DND-41 (cell line): ENCODE measurements at regions not wholly inside any gene's neighbourhood (a gene's known extent, or its start where the extent isn't known, plus 50 kb on each side); places are given as distances from the start of the nearest gene placed in this dataset.

Experiments used
- ATAC-seq: fragments of 200-7000 bp; cut with Tn5 transposase; 3 replicates; pipeline ENCODE4 v1.9.1; 2021; ENCODE audit warnings: low read depth; ENCODE audit not compliant: insufficient read depth
- DNase-seq: peaks from one replicate; pipeline ENCODE4 v3.0.0-alpha.2; 2020
- H2AFZ ChIP-seq: 2 replicates; pipeline ENCODE4 v1.6.0; 2012; ENCODE audit warnings: low read depth, low read length
- H3K27ac ChIP-seq: 2 replicates; pipeline ENCODE4 v1.5.1; 2012; ENCODE audit warnings: low read length, inconsistent platforms
- H3K27me3 ChIP-seq: fragments of 200-600 bp; sonication (generic); 2 replicates; pipeline ENCODE4 v1.6.0; 2012; ENCODE audit warnings: low read length, mild to moderate bottlenecking, inconsistent platforms; ENCODE audit not compliant: insufficient read depth, poor library complexity
- H3K36me3 ChIP-seq: 2 replicates; pipeline ENCODE4 v1.5.1; 2012; ENCODE audit warnings: low read length, inconsistent platforms; ENCODE audit not compliant: insufficient read depth
- H3K4me1 ChIP-seq: 2 replicates; pipeline ENCODE4 v1.5.1; 2012; ENCODE audit warnings: mild to moderate bottlenecking, low read length; ENCODE audit not compliant: insufficient read depth
- H3K4me2 ChIP-seq: 2 replicates; pipeline ENCODE4 v1.6.0; 2012; ENCODE audit warnings: mild to moderate bottlenecking, moderate library complexity, low read length, inconsistent platforms; ENCODE audit not compliant: insufficient read depth
- H3K4me3 ChIP-seq, 2 experiments: fragments of 200-600 bp in 1 of 2; shearing (Covaris generic) in 1 of 2; 2 replicates each; pipeline ENCODE4 v1.5.1; 2012 to 2016; ENCODE audit warnings: inconsistent platforms in 2 of 2, low read length in 2 of 2, mild to moderate bottlenecking in 2 of 2, low read depth in 1 of 2, moderate library complexity in 1 of 2
- H3K79me2 ChIP-seq: 2 replicates; pipeline ENCODE4 v1.6.0; 2012; ENCODE audit warnings: low read length, inconsistent platforms; ENCODE audit not compliant: insufficient read depth
- H3K9ac ChIP-seq: 2 replicates; pipeline ENCODE4 v1.6.0; 2012; ENCODE audit warnings: low read depth, mild to moderate bottlenecking, inconsistent platforms, low read length, moderate library complexity
- H3K9me3 ChIP-seq: 2 replicates; pipeline ENCODE4 v1.5.1; 2012; ENCODE audit warnings: low read length, moderate library complexity, mild to moderate bottlenecking, inconsistent platforms; ENCODE audit not compliant: insufficient read depth, severe bottlenecking
- H4K20me1 ChIP-seq: 2 replicates; pipeline ENCODE4 v1.6.0; 2012; ENCODE audit warnings: low read length; ENCODE audit not compliant: insufficient read depth
- EZH2 ChIP-seq: IDR thresholded peaks from 3 replicates; pipeline ENCODE4 v1.6.1; 2012; ENCODE audit warnings: borderline replicate concordance, low read depth, mild to moderate bottlenecking, moderate library complexity, low read length, inconsistent platforms; ENCODE audit not compliant: severe bottlenecking
- TF ChIP-seq, protein P1 (sequence below): IDR thresholded peaks from 2 replicates; pipeline ENCODE4 v1.5.1; 2012; ENCODE audit warnings: borderline replicate concordance, low read length, moderate library complexity, mild to moderate bottlenecking; ENCODE audit not compliant: poor library complexity, severe bottlenecking; ENCODE audit errors: extremely low read depth

DNA sequence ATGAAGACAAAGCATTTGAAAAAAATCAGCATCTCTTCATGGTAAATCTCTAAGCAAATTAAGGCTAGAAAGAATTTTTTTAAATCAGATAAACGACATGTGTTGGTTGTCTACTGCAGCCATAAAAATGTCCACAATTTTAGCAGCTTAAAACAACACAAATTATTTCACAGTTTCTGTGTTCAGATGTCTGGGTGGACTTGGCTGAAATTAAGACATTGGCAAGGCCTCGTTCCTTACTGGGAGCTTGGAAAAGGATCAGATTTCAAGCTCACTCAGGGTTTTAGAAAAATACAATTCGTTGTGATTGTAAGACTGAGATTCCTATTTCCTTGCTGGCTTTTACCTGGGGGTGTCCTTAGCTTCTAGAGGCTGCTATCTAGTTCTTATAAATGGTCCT is 1470.6 kb downstream of the PCDH19 start:
- no peaks in the 10 kb centered on the region for H3K36me3 ChIP-seq
- no peaks in the 10 kb centered on the region for H3K9me3 ChIP-seq
- no peak overlapping the region for H3K9ac ChIP-seq
- no peaks in the 10 kb centered on the region for H3K27me3 ChIP-seq
- H3K79me2 ChIP-seq: no peaks in the 10 kb centered on the region
- H4K20me1 ChIP-seq: no peaks in the 10 kb centered on the region
- DNase-seq: no peak
- no peak for ATAC-seq
- H3K4me3 ChIP-seq: no peak overlapping the region
- H2AFZ ChIP-seq: no peak overlapping the region
- TF ChIP-seq EZH2: no peak
- TF ChIP-seq, protein P1, sequence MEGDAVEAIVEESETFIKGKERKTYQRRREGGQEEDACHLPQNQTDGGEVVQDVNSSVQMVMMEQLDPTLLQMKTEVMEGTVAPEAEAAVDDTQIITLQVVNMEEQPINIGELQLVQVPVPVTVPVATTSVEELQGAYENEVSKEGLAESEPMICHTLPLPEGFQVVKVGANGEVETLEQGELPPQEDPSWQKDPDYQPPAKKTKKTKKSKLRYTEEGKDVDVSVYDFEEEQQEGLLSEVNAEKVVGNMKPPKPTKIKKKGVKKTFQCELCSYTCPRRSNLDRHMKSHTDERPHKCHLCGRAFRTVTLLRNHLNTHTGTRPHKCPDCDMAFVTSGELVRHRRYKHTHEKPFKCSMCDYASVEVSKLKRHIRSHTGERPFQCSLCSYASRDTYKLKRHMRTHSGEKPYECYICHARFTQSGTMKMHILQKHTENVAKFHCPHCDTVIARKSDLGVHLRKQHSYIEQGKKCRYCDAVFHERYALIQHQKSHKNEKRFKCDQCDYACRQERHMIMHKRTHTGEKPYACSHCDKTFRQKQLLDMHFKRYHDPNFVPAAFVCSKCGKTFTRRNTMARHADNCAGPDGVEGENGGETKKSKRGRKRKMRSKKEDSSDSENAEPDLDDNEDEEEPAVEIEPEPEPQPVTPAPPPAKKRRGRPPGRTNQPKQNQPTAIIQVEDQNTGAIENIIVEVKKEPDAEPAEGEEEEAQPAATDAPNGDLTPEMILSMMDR: no peak
- H3K4me1 ChIP-seq: no peaks in the 10 kb centered on the region
- H3K27ac ChIP-seq: no peak overlapping the region
- no peak overlapping the region for H3K4me2 ChIP-seq

DNA sequence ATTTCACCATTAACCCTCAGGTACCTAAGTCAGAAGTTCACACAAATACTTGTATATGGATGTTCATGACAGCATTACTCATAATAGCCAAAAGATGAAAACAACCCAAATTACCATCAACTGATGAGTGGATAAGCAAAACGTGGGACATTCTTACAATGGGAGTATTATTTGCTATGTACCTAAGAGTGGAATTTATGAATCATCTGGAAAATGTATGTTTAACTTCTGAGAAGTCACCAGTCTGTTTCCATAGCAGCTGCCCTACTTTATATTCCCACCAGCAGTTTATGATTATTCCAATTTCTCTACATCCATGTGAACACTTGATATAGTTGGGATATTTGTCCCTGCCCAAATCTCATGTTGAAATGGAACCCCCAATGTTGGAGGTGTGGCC is 1478.9 kb downstream of the PCDH19 start:
- no peaks in the 10 kb centered on the region for H3K79me2 ChIP-seq
- no peak overlapping the region for H3K9ac ChIP-seq
- H4K20me1 ChIP-seq: no peaks in the 10 kb centered on the region
- H2AFZ ChIP-seq: no peak overlapping the region
- H3K36me3 ChIP-seq: no peaks in the 10 kb centered on the region
- no peak overlapping the region for H3K27ac ChIP-seq
- no peak for TF ChIP-seq EZH2
- TF ChIP-seq, protein P1: no peak
- no peaks in the 10 kb centered on the region for H3K27me3 ChIP-seq
- H3K4me1 ChIP-seq: no peaks in the 10 kb centered on the region
- no peaks in the 10 kb centered on the region for H3K9me3 ChIP-seq
- H3K4me3 ChIP-seq: no peak overlapping the region
- DNase-seq (no peak), ATAC-seq (no peak)
- no peak overlapping the region for H3K4me2 ChIP-seq

DNA sequence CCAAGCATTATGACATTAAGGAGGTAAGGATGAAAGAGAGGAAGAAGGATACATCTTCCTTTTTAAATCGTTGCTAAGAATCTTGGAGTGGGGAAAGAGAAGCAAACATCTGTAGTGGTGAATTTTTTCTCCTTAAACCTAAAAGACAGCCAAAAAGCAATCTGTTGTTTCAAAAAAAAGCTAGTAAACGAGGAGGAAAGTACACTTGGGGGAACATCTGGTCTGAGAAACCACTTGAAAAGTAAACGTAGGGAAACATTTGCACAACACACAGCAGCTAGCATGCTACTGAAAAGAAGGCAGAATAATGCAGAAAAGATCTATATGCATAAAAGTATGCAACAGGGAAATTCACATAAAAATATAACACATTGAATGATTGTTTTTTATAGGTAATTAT is 1485.6 kb downstream of the PCDH19 start:
- no peak for TF ChIP-seq EZH2
- TF ChIP-seq, protein P1: no peak
- no peak for DNase-seq

DNA sequence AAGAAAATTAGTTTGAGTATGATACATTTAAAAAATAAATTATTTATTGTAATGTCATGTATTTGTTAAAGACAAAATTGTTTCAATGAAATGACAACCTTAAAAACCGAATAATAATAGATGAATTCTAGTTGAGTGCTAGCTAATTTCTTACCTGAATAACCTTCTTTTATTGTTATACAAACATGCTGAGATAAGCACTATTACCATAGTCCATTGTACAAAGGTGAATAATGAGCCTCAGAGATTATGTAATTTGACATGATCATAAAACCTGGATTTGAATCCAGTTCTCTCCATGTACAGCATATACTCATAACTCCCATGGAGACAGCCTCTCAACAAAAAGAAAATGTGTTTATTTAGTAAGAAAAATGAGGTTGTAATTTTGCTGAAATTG is 1512.9 kb downstream of the PCDH19 start:
- H3K4me2 ChIP-seq: no peak overlapping the region
- no peaks in the 10 kb centered on the region for H3K4me1 ChIP-seq
- H3K9me3 ChIP-seq: no peaks in the 10 kb centered on the region
- TF ChIP-seq, protein P1: no peak
- no peak for TF ChIP-seq EZH2
- no peaks in the 10 kb centered on the region for H4K20me1 ChIP-seq
- no peaks in the 10 kb centered on the region for H3K27me3 ChIP-seq
- H3K79me2 ChIP-seq: no peaks in the 10 kb centered on the region
- no peaks in the 10 kb centered on the region for H3K36me3 ChIP-seq
- H2AFZ ChIP-seq: no peak overlapping the region
- no peak for ATAC-seq
- H3K4me3 ChIP-seq: no peak overlapping the region
- no peak for DNase-seq
- no peak overlapping the region for H3K9ac ChIP-seq
- no peak overlapping the region for H3K27ac ChIP-seq

More for the DNA sequence above, 1485.6 kb downstream of the PCDH19 start:
- H3K36me3 ChIP-seq: no peaks in the 10 kb centered on the region
- no peaks in the 10 kb centered on the region for H3K79me2 ChIP-seq
- ATAC-seq: no peak
- no peak overlapping the region for H2AFZ ChIP-seq
- no peaks in the 10 kb centered on the region for H3K9me3 ChIP-seq
- no peak overlapping the region for H3K4me2 ChIP-seq
- H3K9ac ChIP-seq: no peak overlapping the region
- H4K20me1 ChIP-seq: no peaks in the 10 kb centered on the region
- H3K4me1 ChIP-seq: no peaks in the 10 kb centered on the region
- no peaks in the 10 kb centered on the region for H3K27me3 ChIP-seq
- H3K27ac ChIP-seq: no peak overlapping the region
- no peak overlapping the region for H3K4me3 ChIP-seq
